ENCODE measurements at regions not wholly inside any gene's neighbourhood (a gene's known extent, or its start where the extent isn't known, plus 50 kb on each side); places are given as distances from the start of the nearest gene placed in this dataset.

DNA sequence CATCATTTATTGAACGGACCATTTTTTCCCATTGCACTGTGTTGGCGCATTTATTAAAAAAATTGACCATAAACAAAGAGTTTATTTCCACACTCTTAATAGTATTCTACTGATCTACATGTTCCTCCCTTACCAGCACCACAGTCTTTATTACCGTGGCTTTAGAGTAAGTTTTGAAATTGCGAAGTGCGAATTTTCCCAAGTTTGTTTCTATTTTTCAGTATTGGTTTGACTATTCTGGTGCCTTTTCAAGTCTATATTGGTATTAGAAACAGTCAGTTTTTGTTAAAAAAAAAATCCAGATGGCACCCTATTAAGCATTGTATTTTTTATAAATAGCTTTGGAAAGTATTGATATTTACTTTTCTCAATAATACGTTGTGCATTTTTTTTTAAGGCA lies 795.1 kb upstream of the HS6ST1 start:
- no peak for DNase-seq (ENCODE audit: low read depth)

DNA sequence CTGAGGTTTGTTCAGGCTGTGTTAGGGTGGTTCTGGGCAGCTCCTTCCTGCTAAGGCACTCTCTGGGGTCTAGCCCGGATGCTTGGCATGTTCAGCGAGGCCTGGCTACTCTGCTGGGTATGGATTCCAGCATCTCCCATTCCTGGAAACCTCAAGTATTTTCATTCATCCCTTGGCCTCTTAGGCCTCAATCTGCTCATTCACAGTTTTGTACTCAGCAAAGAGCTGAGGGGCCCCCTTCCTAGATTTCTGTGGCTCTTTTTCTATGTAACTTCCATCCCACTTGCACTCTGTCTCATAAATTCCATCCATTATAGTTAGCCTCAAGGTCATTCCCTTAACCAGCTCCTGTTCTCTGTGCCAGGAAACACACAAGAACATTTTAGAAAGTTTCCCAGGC lies 798.8 kb upstream of the HS6ST1 start:
- peak; percentile 3 for DNase-seq (ENCODE audit: low read depth)

DNA sequence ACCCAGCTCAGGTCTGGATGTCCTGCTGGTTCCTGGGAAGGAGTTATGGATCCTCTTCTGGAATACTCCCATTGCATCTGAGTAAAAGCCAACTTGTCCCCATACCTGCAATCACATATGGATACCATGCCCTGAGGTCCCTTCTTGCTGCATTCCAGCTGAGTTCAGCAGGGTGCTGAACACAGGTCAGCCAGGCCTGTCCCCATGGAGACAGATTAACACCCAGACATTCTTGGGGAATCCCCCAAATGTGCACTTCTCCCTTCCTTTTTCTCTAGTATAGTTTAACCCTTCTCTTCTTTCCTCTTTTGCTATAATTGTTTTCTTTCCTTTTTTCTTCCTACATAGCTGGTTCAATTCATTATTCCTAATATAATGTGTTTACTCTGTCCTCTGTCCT lies 799.6 kb upstream of the HS6ST1 start:
- DNase-seq (ENCODE audit: low read depth), result no peak

DNA sequence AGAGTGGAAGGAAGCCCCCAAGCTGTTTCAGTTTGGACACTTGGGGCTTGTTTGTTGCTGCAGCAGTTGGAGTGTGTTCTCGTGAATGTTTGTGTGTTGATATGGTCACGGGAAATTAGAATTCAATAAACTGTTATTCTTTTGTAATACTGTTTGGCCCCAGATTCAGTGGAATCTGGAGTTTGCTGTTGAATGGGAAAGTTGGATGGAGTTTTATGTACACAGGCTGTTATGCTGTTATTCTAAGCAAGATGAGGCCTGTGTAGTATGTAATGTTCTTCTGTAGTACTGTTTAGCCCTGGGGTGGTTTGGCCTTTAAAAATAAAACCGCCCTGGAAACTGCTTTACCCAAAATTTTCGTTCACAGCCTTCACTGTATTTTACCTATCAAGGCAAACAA lies 810.4 kb upstream of the HS6ST1 start:
- DNase-seq (ENCODE audit: low read depth), result no peak

DNA sequence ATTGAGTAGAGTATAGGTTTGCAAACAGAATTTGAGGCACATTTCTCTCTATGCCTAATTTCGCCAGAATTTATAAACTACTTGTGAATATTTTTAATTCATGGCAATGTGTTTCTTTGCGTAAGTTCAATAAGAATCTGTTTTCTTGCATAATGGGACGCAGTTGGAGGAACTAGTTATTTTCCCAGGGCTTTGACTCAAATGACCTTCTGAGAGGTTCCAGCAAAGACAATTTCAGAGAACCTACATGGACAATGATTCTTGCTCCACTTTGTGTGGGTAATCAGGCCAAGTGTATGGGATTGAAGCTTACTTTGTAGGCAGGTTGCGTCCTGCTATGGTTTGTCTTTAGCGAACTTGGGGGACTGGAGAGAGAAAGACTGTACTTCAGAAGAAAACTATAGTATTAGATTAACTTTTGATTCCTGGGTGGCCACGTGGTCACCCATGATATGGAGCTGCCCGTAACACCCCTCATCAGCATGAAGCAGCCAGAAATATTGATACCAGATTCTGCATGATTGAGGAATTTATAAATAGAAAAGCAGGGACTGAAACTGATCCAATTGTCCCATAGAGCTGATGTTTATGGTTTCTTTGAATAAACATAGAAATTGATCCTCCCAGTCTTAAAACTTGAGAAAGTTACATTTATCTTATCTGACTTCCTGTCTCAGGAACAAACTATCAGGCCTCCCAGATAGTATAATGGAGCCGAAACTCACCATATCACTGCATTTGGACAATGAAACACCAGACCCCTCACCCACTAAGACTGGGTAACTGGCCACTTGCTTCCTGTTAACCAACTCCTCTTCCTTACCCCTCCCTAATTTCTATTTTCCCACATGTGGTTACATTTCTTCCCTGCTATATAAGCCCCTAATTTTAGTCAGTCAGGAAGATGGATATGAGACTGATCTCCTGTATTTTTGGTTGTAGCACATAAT lies 815.3 kb upstream of the HS6ST1 start:
- DNase-seq (ENCODE audit: low read depth), result no peak

DNA sequence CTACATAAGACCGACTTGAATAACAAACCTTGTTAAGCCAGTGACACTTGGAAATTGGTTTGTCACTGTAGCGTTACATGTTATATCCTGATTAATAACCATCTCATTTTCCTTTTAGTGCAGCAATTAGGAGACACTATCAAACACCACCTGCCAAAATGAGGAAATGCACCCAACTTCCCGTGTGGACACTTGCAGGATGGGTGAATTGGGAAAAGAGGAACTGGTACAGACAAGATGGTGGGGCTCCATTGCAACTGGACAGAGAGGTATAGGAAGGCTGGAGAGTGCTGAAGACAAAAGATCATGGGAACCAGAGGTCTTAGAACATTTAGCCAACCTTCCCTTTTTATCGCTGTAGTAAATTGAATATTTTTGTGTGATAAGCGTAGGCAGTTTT lies 816.3 kb upstream of the HS6ST1 start:
- no peak for DNase-seq (ENCODE audit: low read depth)

DNA sequence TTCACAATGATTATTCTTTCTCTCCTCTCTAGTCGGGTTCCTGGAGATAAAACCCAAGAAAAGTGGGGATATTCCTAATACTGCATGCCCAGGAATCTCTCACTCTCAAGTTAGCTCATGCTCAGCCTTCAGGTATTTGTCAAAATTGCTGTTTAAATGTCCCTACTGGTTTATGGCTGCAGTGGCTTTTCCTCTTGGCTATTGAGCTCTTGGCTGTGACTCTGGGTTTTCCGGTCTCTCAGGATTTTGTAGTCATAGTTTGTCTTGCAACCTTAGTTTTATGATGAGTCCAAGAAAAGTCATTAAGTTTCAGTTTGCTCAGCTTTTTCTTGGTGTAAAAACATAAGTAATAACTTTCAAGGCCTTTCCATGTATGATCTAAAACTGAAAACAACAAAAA lies 820.7 kb upstream of the HS6ST1 start:
- DNase-seq (ENCODE audit: low read depth), result no peak

DNA sequence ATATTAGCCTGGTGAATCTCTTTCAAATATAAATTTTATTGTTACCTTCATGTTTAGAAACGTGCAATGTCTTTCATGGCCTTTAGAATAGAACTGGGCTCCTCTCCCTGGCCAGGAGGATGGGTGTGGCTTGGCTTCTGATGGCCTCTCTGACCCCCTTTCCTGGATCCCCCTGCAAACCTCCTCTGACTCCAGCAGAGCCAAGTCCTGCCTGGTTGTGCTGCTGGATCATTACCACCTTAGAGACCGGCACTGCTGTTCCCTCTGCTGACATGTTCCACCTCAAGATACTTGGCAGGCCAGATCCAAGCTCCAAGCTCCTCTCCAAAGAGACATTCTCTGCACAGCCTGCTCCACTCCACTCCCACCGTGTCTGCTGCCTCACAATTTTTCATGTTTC lies 823.8 kb upstream of the HS6ST1 start:
- DNase-seq (ENCODE audit: low read depth), result no peak

DNA sequence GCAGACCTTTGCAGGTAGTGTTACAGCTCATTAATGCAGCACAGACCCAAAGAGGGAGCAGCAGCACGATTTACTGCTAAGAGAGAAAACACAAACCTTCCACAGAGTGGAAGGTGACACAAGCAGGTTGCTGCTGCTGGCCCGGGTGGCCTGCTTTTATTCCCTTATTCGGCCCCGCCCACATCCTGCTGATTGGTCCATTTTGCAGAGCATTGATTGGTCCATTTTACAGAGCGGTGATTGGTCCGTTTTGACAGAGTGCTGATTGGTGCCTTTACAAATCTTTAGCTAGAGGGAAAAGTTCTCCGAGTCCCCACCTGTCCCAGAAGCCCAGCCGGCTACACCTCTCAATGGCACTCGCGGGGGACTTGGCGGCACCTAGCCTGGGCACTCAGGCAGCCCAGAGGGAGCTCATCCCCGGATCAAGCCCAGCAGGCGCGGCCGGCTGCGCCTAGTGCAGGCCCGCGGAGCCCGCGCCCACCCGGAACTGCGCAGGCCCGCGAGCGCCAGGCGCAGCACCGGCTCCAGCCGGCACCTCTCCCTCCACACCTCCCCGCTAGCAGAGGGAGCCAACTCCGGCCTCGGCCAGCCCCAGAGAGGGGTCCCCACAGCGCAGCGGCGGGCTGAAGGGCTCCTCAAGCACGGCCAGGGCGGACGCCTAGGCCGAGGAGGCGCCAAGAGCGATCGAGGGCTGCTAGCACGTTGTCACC lies 825.6 kb upstream of the HS6ST1 start:
- DNase-seq (ENCODE audit: low read depth), result no peak

DNA sequence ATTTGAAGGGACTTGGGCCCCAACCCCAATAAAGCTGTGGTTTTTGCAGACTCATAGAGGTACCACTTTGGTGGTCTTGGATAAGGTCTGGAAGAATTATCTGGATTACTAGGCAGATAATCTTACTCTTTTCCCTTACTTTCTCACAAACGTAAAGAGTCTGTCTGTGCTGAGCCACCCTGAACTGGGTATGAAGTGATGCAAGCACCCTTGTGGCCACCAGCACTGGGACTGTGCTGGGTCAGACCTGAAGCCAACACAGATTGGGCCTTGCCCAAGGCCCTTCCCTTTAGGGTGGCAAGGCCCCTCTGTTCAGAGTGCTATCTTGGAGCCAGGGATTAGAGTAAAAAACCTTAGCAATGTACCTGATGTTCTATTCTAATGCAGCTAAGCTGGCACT lies 827.0 kb upstream of the RAB6C start:
- no peak for DNase-seq (ENCODE audit: low read depth)

DNA sequence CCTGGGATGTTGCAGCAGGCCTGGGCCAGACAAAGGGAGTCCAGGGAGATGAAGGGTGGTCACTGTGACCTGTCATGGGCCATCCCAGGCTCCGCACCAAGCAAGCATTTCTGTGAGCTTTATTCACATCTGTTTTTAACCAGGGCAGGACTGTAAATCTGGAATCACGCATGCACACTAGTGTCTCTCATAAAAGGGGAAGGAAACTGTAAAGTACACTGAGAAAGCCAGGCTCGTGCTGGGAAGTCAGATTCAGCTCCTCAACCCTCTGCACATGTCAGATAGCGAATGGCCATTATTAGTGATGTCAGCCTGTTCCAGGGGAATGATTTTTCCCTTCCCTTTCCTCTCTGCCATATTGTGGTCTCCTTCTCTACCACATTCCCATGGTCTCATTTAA lies 818.6 kb upstream of the RAB6C start:
- no peak for DNase-seq (ENCODE audit: low read depth)

DNA sequence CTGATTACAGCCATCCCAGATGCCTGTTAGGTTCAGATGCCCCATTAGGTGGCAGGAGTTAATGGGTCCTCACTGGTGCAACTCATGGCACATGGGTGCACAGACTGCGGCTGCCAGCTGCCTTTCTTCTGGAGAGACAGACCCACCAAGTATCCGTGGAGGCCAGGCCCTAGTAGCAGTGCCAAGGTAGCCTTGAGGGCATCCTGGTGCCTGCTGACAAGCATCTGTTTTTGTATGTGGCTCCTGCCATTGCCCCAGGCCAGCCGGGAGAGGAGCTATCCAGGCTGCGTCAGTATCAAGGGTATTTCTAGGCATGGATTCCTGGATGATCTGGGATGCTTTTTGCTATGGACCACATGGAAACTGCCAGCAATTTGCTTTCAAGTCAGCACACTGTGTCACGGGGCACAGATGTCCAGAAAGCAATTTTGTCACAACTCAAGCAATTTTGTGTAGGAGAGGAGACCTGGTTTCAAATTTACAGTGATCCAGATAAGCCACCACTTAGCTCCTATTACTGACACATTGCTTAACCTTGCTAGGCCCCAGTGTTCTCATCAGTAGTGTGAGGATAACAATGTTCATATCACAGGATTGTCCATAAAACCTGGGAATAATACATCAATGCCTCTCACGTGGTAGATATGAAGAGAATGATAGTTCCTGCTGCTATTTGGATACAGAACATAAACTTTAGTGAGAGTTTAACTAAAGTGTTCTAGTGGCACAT lies 815.1 kb upstream of the RAB6C start:
- DNase-seq (ENCODE audit: low read depth), result no peak

DNA sequence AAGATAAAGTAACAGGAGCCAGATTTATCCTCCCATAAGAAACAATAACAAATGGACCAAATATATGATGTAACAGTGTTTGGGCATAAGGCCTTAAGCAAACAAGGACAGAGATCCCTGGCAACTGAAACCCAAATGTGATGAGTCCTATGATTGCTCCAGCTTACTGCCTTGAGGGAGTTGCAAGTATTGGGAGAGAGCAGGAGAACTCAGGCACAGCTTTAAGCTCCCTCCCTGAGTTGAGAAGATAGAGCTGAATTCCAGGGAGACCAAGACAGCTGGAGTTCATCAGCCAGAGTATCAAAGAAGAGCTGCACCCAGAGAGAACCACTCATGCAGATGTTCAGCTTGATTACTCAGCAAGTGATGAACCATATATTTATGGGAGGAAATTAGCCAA lies 814.5 kb upstream of the RAB6C start:
- DNase-seq (ENCODE audit: low read depth), result no peak

DNA sequence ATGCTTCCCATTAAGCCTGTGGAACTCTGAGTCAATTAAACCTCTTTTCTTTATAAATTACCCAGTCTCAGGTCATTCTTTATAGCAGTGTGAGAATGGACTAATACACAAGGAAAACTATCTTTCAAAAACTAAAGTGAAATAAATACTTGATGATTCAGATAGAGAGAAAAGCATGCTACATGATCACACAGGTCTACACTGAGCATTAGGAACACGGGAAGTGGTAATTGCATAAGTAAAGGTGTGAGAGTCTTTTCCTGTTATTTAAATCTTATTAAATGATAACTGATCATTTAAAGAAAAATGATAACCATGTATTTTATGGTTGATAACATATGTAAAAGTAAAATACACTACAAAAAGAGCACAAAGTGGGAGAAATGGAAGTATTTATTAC lies 812.0 kb upstream of the RAB6C start:
- no peak for DNase-seq (ENCODE audit: low read depth)

DNA sequence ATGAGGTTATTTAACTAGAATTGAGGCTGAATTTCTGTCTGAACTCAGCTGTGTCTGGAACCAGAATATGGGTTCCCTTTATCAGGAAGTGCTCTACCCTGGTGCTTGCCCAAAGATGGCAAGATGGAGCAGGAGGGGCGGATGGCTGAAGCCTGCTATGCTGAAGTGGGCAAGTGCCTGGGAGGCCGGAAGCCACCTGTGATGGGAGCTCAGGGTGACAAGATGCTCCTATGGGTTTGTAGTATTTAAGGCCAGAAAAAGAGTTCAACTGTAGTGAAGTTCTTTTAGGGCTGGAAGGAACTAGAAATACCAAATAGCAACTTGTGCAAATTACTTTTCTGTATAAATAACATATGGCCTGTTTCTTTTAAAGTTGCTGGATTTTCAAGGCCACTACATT lies 808.9 kb upstream of the RAB6C start:
- DNase-seq (ENCODE audit: low read depth), result no peak

DNA sequence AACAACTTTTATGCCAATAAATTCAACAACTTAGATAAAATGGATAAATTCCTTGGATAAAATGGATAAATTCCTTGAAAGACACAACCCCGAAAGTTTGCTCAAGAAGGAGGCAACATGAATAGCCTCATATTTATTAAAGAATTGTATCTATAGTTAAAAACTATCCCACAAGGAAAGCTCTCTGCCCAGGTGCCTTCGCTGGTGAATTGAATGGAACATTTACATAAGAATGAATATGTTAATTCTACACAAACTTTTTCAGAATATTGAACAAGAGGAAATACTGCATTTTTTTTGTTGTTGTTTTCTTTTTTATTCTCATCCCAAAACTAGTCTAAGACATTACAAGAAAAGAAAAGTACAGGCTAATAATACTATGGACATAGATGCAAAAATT lies 805.3 kb upstream of the RAB6C start:
- no peak for DNase-seq (ENCODE audit: low read depth)

DNA sequence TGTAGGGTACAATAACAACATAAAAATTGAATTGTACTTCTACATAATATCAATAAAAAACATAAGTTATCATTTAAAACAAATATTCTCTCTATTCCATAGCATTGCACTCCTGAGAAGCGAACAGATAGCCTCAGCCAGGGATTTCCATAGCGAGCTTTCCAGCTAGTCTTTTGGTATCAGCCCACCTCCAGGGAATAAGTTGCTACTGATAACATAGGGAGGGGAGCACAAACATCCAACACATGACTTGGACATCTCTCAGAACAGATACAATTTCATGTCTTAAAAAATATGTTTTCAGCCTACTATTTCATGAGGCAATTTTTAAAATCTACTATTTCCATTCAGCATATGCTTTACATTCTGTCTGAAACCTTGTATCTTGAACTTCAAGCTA lies 804.4 kb upstream of the RAB6C start:
- no peak for DNase-seq (ENCODE audit: low read depth)

DNA sequence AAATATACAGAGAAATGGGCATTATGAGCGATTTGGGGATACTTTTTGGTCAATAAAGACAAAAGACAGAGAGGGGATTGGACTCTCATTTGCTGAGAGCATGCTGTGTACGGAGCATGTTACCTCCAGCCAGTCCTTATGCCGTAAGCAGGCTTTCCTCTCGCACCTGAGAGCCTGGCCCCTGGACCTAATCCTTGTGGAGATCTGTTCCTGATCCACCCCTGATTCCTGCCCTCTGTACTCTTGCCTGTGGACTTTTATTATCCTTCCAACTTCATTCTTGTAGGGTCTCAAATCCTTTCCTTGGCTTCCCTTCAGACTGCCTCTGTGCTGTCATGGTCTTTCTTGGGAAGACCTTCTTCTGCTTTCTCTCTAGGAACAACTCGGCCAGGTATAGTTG lies 803.1 kb upstream of the RAB6C start:
- DNase-seq (ENCODE audit: low read depth), result no peak

DNA sequence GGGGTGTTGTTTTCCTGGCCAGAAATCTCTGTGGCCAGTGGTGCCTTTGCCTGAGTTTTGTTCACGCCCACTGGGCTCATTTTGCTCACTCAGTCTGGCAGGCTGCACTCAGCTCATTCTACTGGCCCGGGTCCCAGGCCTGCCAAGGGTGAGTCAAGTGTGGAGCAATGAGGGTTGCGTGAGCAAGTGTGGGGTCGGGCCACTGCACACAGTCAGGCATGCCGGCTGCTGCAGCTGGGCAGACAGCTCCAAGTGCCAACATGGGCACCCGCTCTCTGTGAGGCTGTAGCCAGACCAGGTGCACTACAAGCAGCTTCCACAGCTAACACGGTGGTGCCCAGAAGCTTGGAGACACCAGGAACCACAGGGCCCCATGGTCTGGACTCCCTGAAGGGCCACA lies 801.1 kb upstream of the RAB6C start:
- no peak for DNase-seq (ENCODE audit: low read depth)

DNA sequence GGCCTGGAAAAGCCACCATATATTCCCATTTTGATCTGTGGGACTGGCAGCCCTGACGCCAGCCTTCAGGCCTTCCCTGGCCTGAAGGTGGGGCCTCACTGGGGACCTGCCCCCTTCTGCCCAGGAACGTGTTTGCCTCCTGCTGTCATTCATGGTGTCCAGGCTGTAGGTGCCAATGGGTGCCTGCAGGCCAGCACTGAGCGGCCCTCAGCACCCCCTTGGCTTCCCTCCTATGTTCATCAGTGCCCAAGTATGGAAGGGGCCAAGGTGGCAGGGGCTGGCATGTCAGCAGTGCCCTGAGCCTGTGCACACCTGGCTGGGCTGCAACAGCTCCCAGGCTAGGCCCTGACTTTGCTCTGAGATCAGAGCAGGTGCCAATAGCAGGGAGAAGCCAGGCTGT lies 800.3 kb upstream of the RAB6C start:
- no peak for DNase-seq (ENCODE audit: low read depth)

DNA sequence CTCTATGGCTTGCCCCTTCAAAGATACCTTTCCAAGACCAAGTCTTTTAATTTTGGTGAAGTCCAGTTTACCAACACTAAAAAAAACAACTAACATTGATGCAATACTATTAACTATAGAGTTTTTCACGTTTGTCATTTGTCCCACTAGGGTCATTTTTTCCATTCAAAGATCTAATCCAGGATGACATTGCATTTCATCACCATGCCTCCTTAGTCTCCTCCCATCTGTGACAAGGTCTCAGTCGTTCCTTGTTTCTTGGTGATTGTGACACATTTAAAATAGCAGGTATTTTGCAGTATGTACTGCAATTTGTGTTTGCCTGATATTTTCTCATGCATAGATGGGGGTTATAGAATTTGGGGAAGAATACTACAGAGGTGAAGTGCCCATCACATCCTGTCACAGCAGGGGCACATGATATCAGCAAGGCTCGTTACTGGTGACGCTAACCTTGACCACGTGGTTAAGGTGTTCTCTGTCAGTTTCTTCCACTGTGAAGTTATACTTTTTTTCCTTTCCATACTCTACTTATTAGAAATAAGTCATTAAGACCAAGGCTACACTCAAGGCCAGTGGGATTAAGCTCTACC lies 799.2 kb upstream of the RAB6C start:
- DNase-seq (ENCODE audit: low read depth), result no peak

DNA sequence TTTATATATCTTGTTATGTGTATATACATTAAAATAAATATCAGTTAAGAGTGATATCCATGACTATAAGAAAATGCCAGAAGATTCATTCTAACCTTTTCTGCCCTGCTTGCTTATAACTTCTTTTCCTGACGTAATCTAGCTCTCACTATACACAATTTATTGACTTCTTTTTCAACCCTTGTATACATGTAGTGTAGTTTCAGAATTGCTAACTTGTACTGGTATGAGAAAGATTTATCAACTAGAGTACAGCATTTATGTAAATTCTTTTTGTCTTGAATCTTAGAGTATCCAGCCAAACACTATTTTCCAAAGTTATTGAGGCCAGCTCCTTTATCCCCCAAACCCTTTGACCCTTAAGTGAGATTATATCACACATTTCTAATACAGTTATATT lies 798.0 kb upstream of the RAB6C start:
- no peak for DNase-seq (ENCODE audit: low read depth)
